Activated T-helper 1 cell treated with anti-CD3 and anti-CD28 coated beads, Interleukin-12 subunit alpha, Interleukin-12 subunit beta, Interleukin-2, Interleukin-4 antibody, amounts not matched to agents 30 ng/mL and 10 ng/mL and 1 ng/mL, durations not matched to agents 14 hours and 24 hours and 36 hours (primary cell): ENCODE measurements at regions not wholly inside any gene's neighbourhood (a gene's known extent, or its start where the extent isn't known, plus 50 kb on each side); places are given as distances from the start of the nearest gene placed in this dataset.

ENCODE experiments used
- DNase-seq: peaks from one replicate; pipeline ENCODE4 v3.0.0; 2021; ENCODE audit warnings: low spot score
- H3K27ac Mint-ChIP-seq: one replicate; pipeline ENCODE4 v1.8.0; 2021; ENCODE audit warnings: mild to moderate bottlenecking, mixed read lengths
- H3K27me3 Mint-ChIP-seq: one replicate; pipeline ENCODE4 v1.8.0; 2022; ENCODE audit warnings: mild to moderate bottlenecking, moderate library complexity, mixed read lengths; ENCODE audit not compliant: insufficient read depth
- H3K36me3 Mint-ChIP-seq: one replicate; pipeline ENCODE4 v1.8.0; 2021; ENCODE audit warnings: low read depth, mixed read lengths
- H3K4me1 Mint-ChIP-seq: one replicate; pipeline ENCODE4 v1.8.0; 2021; ENCODE audit warnings: low read depth, mixed read lengths
- H3K4me3 Mint-ChIP-seq: one replicate; pipeline ENCODE4 v1.8.0; 2021; ENCODE audit warnings: mild to moderate bottlenecking, moderate library complexity, mixed read lengths
- H3K9me3 Mint-ChIP-seq: one replicate; pipeline ENCODE4 v1.8.0; 2021; ENCODE audit warnings: mixed read lengths
- intact Hi-C: fragments of 100-400 bp; cut with micrococcal nuclease; formaldehyde crosslinking; loops from one replicate; pipeline ENCODE4 v1.15.1; 2024

GRCh38 chr10:47063858-47064257, 152.6 kb downstream of the PTPN20 start:
- DNase-seq: no peak
- Mint-ChIP-seq H3K36me3 (no peaks in the 10 kb centered on the region), H3K4me1 (no peaks in the 10 kb centered on the region), H3K9me3 (no peaks in the 10 kb centered on the region), H3K27ac (no peak overlapping the region), H3K4me3 (no peak overlapping the region), H3K27me3 (peaks cover 5% of the 10 kb centered on the region)
- intact Hi-C loops: no loop called here

GRCh38 chr10:47065903-47066302, 154.7 kb downstream of the PTPN20 start:
- no peak overlapping the region for H3K27ac Mint-ChIP-seq
- intact Hi-C loops: no loop called here
- no peak for DNase-seq
- no peaks in the 10 kb centered on the region for H3K4me1 Mint-ChIP-seq
- no peaks in the 10 kb centered on the region for H3K9me3 Mint-ChIP-seq
- no peaks in the 10 kb centered on the region for H3K36me3 Mint-ChIP-seq
- no peaks in the 10 kb centered on the region for H3K27me3 Mint-ChIP-seq
- H3K4me3 Mint-ChIP-seq: no peak overlapping the region

DNA sequence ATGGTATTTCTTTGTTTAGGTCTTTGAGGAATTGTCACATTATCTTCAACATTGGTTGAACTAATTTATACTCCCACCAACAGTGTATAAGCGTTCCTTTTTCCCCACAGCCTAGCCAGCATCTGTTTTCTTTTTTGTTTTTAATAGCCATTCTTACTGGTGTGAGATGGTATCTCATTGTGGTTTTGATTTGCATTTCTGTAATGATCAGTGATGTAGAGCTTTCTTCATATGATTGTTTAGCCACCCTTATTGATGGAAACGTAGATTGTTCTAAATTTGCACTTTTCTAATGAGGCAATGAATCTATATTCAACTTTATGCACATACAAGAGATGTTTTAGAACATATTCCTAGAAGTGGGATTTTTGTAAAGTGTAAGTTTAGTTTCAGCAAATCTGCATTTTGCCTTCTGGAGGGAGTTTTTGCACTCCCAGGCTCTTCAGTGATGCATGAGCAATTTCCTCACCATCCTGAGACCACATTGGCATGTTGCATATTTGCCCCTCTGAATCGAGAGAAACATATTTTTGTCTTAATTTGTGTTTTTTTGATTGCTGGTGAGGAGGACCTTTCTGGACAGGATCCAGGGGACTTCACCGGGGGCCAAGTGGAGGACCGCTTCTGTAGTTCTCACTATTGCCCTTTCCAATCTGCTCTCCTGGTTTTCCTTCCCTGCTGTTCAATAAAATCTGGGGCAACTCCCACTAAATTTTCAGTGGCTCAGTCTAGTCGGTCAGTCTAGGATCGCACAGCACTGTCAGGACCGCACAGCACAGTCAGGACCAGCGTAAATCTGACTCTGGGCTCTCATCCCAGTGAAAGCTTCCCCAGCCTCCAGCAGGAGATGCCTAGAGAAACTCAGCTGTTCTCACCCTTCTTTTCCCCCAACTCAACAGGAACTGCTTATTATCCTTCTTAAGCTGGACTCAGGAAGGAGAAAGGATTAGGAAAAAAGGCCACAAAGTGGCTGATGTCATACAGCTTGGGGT, 157.0 kb downstream of the PTPN20 start:
- no peak overlapping the region for H3K4me3 Mint-ChIP-seq
- no peak for DNase-seq
- peaks cover 2% of the 10 kb centered on the region for H3K27me3 Mint-ChIP-seq
- H3K36me3 Mint-ChIP-seq: no peaks in the 10 kb centered on the region
- no peaks in the 10 kb centered on the region for H3K9me3 Mint-ChIP-seq
- H3K27ac Mint-ChIP-seq: no peak overlapping the region
- intact Hi-C loops: no loop called here
- H3K4me1 Mint-ChIP-seq: no peaks in the 10 kb centered on the region

- Mint-ChIP-seq H3K27me3 (peaks cover 11% of the 10 kb centered on the region), H3K36me3 (no peaks in the 10 kb centered on the region), H3K9me3 (no peaks in the 10 kb centered on the region), H3K4me1 (no peaks in the 10 kb centered on the region), H3K27ac (no peak overlapping the region), H3K4me3 (no peak overlapping the region)
- intact Hi-C loops: no loop called here
- DNase-seq: no peak
Observed at GRCh38 chr10:47070541-47070940, 159.3 kb downstream of the PTPN20 start.

GRCh38 chr10:47071891-47072290, 160.7 kb downstream of the PTPN20 start:
- Mint-ChIP-seq H3K27me3 (peaks cover 11% of the 10 kb centered on the region), H3K9me3 (no peaks in the 10 kb centered on the region), H3K27ac (no peak overlapping the region), H3K4me1 (peaks cover 3% of the 10 kb centered on the region), H3K36me3 (no peaks in the 10 kb centered on the region), H3K4me3 (no peak overlapping the region)
- intact Hi-C loops: no loop called here
- no peak for DNase-seq

DNA sequence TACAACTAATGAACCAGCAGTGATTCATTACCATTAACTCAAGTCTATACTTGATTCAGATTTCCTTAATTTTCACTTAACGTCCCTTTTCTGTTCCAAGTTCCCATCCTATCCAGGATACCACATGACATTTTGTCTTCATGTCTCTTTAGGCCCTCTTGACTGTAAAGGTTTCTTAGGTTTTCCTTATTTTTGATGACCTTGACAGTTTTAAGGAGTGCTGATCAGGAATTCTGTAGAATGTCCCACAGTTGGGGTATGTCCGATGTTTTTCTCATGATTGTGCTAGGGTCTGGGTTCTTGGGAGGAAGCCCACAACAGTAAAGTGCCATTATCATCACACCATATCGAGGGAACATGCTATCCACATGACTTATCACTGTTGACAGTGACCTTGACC, 162.7 kb downstream of the PTPN20 start:
- Mint-ChIP-seq H3K36me3 (no peaks in the 10 kb centered on the region), H3K27me3 (peaks cover 11% of the 10 kb centered on the region), H3K4me1 (peaks cover 7% of the 10 kb centered on the region), H3K4me3 (no peak overlapping the region), H3K9me3 (no peaks in the 10 kb centered on the region), H3K27ac (no peak overlapping the region)
- intact Hi-C loops: no loop called here
- no peak for DNase-seq

GRCh38 chr10:47076949-47077361, 165.7 kb downstream of the PTPN20 start:
- peaks cover 11% of the 10 kb centered on the region for H3K27me3 Mint-ChIP-seq
- intact Hi-C loops: no loop called here
- H3K4me3 Mint-ChIP-seq: no peak overlapping the region
- H3K36me3 Mint-ChIP-seq: no peaks in the 10 kb centered on the region
- peak overlapping the region; percentile 37 for H3K27ac Mint-ChIP-seq
- H3K9me3 Mint-ChIP-seq: no peaks in the 10 kb centered on the region
- DNase-seq: no peak
- H3K4me1 Mint-ChIP-seq: peaks cover 7% of the 10 kb centered on the region

- Mint-ChIP-seq H3K27me3 (peaks cover 10% of the 10 kb centered on the region), H3K9me3 (no peaks in the 10 kb centered on the region), H3K36me3 (no peaks in the 10 kb centered on the region), H3K27ac (no peak overlapping the region), H3K4me1 (peaks cover 7% of the 10 kb centered on the region), H3K4me3 (no peak overlapping the region)
- intact Hi-C loops: no loop called here
- no peak for DNase-seq
Observed at GRCh38 chr10:47077386-47077785, 166.2 kb downstream of the PTPN20 start.

- peaks cover 7% of the 10 kb centered on the region for H3K4me1 Mint-ChIP-seq
- intact Hi-C loops: no loop called here
- no peak overlapping the region for H3K27ac Mint-ChIP-seq
- DNase-seq: no peak
- no peaks in the 10 kb centered on the region for H3K9me3 Mint-ChIP-seq
- peaks cover 9% of the 10 kb centered on the region for H3K27me3 Mint-ChIP-seq
- no peaks in the 10 kb centered on the region for H3K36me3 Mint-ChIP-seq
- no peak overlapping the region for H3K4me3 Mint-ChIP-seq
Observed at GRCh38 chr10:47077941-47078340, 166.7 kb downstream of the PTPN20 start.

- peaks cover 9% of the 10 kb centered on the region for H3K27me3 Mint-ChIP-seq
- no peak overlapping the region for H3K4me3 Mint-ChIP-seq
- no peaks in the 10 kb centered on the region for H3K36me3 Mint-ChIP-seq
- DNase-seq: no peak
- H3K9me3 Mint-ChIP-seq: no peaks in the 10 kb centered on the region
- peaks cover 7% of the 10 kb centered on the region for H3K4me1 Mint-ChIP-seq
- intact Hi-C loops: no loop called here
- H3K27ac Mint-ChIP-seq: no peak overlapping the region
Observed at GRCh38 chr10:47078393-47079203, 167.4 kb downstream of the PTPN20 start.

GRCh38 chr10:47079204-47079580, 168.0 kb downstream of the PTPN20 start:
- Mint-ChIP-seq H3K36me3 (no peaks in the 10 kb centered on the region), H3K27ac (no peak overlapping the region), H3K4me1 (peaks cover 7% of the 10 kb centered on the region), H3K27me3 (peaks cover 5% of the 10 kb centered on the region), H3K9me3 (no peaks in the 10 kb centered on the region), H3K4me3 (no peak overlapping the region)
- no peak for DNase-seq
- intact Hi-C loops: no loop called here

DNA sequence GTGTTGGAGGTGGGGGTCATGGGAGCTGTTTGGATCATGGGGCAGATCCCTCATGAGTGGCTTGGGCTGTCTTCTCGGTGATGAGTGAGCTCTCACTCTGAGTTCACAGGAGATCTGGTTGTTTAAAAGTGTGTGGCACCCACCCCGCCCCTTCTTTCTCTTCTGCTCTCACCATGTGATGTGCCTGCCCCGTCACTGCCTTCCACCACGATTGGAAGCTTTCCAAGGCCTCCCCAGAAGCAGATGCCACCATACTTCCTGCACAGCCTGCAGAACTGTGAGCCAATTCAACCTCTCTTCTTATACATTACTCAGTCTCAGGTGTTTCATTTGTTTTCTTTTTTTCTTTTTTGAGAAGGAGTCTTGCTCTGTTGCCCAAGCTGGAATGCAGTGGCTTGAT, 170.0 kb downstream of the PTPN20 start:
- Mint-ChIP-seq H3K4me3 (no peak overlapping the region), H3K4me1 (peaks cover 7% of the 10 kb centered on the region), H3K36me3 (no peaks in the 10 kb centered on the region), H3K9me3 (no peaks in the 10 kb centered on the region), H3K27ac (no peak overlapping the region), H3K27me3 (no peaks in the 10 kb centered on the region)
- DNase-seq: no peak
- intact Hi-C loops: no loop called here
